Ascending aorta (tissue), 2 donors: ENCODE measurements at regions not wholly inside any gene's neighbourhood (a gene's known extent, or its start where the extent isn't known, plus 50 kb on each side); places are given as distances from the start of the nearest gene placed in this dataset.

Experiments used
- DNase-seq, 2 donors: peaks; one replicate each; pipeline ENCODE4 v3.0.0-alpha.2; 2019; ENCODE audit warnings: low spot score in 2 of 2
- H3K27ac ChIP-seq, 2 donors: fragments of 200-600 bp; sonication (generic); one replicate each; pipeline ENCODE4 v1.5.1; 2016 to 2017; ENCODE audit warnings: mild to moderate bottlenecking in 1 of 2
- H3K27me3 ChIP-seq: fragments of 200-600 bp; sonication (generic); one replicate; pipeline ENCODE4 v1.5.1; 2017
- H3K36me3 ChIP-seq, 2 donors: fragments of 200-600 bp; sonication (generic); one replicate each; pipeline ENCODE4 v1.5.1; 2016
- H3K4me1 ChIP-seq, 2 donors: fragments of 200-600 bp; sonication (generic); one replicate each; pipeline ENCODE4 v1.5.1; 2016 to 2017; ENCODE audit warnings: mild to moderate bottlenecking in 1 of 2
- H3K4me3 ChIP-seq, 2 donors: fragments of 200-600 bp; sonication (generic); one replicate each; pipeline ENCODE4 v1.5.1; 2016 to 2017; ENCODE audit warnings: mild to moderate bottlenecking in 1 of 2
- H3K9me3 ChIP-seq, 2 donors: fragments of 200-600 bp; sonication (generic); one replicate each; pipeline ENCODE4 v1.5.1; 2016
- CTCF ChIP-seq, 3 experiments: fragments of 200-600 bp in 2 of 3; fragments of 450-650 bp in 1 of 3; sonication (generic) in 2 of 3; IDR thresholded peaks; one replicate each; pipeline ENCODE4 v1.5.1; 2016 to 2019; ENCODE audit warnings: antibody characterized with exemption in 3 of 3, mild to moderate bottlenecking in 1 of 3, moderate library complexity in 1 of 3
- intact Hi-C: fragments of 100-400 bp; cut with DNase I; formaldehyde crosslinking; loops from one replicate; pipeline ENCODE4 v1.15.1; 2023

- no peak for DNase-seq
- H3K4me3 ChIP-seq, result no peak overlapping the region
- H3K9me3 ChIP-seq, result no peaks in the 10 kb centered on the region
- TF ChIP-seq CTCF (IDR thresholded peaks at IDR 0.05), result no peak
- H3K36me3 ChIP-seq, result no peaks in the 10 kb centered on the region
- intact Hi-C loops, result no loop called here
- no peaks in the 10 kb centered on the region for H3K27me3 ChIP-seq
- H3K27ac ChIP-seq, result no peak overlapping the region
- H3K4me1 ChIP-seq, result no peaks in the 10 kb centered on the region
Observed at GRCh38 chr12:115103884-115104883, 420.2 kb upstream of the TBX3 start.

- intact Hi-C loops, result no loop called here
- Histone ChIP-seq H3K27me3 (no peaks in the 10 kb centered on the region), H3K27ac (no peak overlapping the region)
Observed at GRCh38 chr12:115102450-115102849, 418.5 kb upstream of the TBX3 start.

GRCh38 chr12:115101520-115101919 is 417.5 kb upstream of the TBX3 start:
- H3K27ac ChIP-seq, result no peak overlapping the region
- H3K27me3 ChIP-seq, result no peaks in the 10 kb centered on the region
- DNase-seq, result no peak
- intact Hi-C loops, result no loop called here
- no peaks in the 10 kb centered on the region for H3K4me1 ChIP-seq
- no peaks in the 10 kb centered on the region for H3K9me3 ChIP-seq
- H3K36me3 ChIP-seq, result no peaks in the 10 kb centered on the region
- TF ChIP-seq CTCF (IDR thresholded peaks at IDR 0.05), result no peak
- no peak overlapping the region for H3K4me3 ChIP-seq

More at GRCh38 chr12:115102450-115102849, 418.5 kb upstream of the TBX3 start:
- no peaks in the 10 kb centered on the region for H3K36me3 ChIP-seq
- TF ChIP-seq CTCF (IDR thresholded peaks at IDR 0.05), result no peak
- H3K9me3 ChIP-seq, result no peaks in the 10 kb centered on the region
- H3K4me3 ChIP-seq, result no peak overlapping the region
- no peak for DNase-seq
- H3K4me1 ChIP-seq, result no peaks in the 10 kb centered on the region

- Histone ChIP-seq H3K4me1 (no peaks in the 10 kb centered on the region), H3K27ac (no peak overlapping the region), H3K9me3 (no peaks in the 10 kb centered on the region), H3K4me3 (no peak overlapping the region), H3K36me3 (no peaks in the 10 kb centered on the region), H3K27me3 (no peaks in the 10 kb centered on the region)
- intact Hi-C loops, result no loop called here
- no peak for TF ChIP-seq CTCF (IDR thresholded peaks at IDR 0.05)
- DNase-seq, result no peak
Observed at GRCh38 chr12:115097416-115097815, 413.4 kb upstream of the TBX3 start.

GRCh38 chr12:115096588-115097397 is 412.8 kb upstream of the TBX3 start:
- Histone ChIP-seq H3K27ac (no peak overlapping the region), H3K4me3 (no peak overlapping the region), H3K9me3 (no peaks in the 10 kb centered on the region), H3K27me3 (no peaks in the 10 kb centered on the region), H3K4me1 (no peaks in the 10 kb centered on the region), H3K36me3 (no peaks in the 10 kb centered on the region)
- no peak for TF ChIP-seq CTCF (IDR thresholded peaks at IDR 0.05)
- intact Hi-C loops, result no loop called here
- no peak for DNase-seq
